WTC11 (cell line): ENCODE measurements at regions not wholly inside any gene's neighbourhood (a gene's known extent, or its start where the extent isn't known, plus 50 kb on each side); places are given as distances from the start of the nearest gene placed in this dataset.

Experiments used
- ATAC-seq: fragments of 200-7000 bp; cut with Tn5 transposase; 2 replicates; pipeline ENCODE4 v1.10.0; 2021; ENCODE audit warnings: mild to moderate bottlenecking, moderate library complexity
- CTCF ChIA-PET: fragments of 300-600 bp; sonication (Branson Sonifier 250); formaldehyde crosslinking; loops from one replicate; lab custom pipeline; 2021; ENCODE audit warnings: antibody characterized with exemption; lab: Charles Lee
- POLR2A ChIA-PET: fragments of 350-600 bp; sonication (Branson Sonifier 250); formaldehyde crosslinking; loops from one replicate; lab custom pipeline; 2021; ENCODE audit warnings: antibody characterized with exemption; lab: Charles Lee
- DNase-seq: peaks from one replicate; pipeline ENCODE4 v3.0.0; 2021; ENCODE audit warnings: low spot score
- H3K27ac Mint-ChIP-seq: 2 replicates; pipeline ENCODE4 v1.8.0; 2021; ENCODE audit warnings: mixed read lengths
- H3K27me3 Mint-ChIP-seq: 2 replicates; pipeline ENCODE4 v1.8.0; 2021; ENCODE audit warnings: low read depth, mild to moderate bottlenecking, moderate library complexity, mixed read lengths
- H3K36me3 Mint-ChIP-seq: 2 replicates; pipeline ENCODE4 v1.8.0; 2021; ENCODE audit warnings: mixed read lengths
- H3K4me1 Mint-ChIP-seq: 2 replicates; pipeline ENCODE4 v1.8.0; 2022; ENCODE audit warnings: mixed read lengths
- H3K4me3 Mint-ChIP-seq: 2 replicates; pipeline ENCODE4 v1.8.0; 2021; ENCODE audit warnings: mild to moderate bottlenecking, moderate library complexity, mixed read lengths
- H3K9me3 Mint-ChIP-seq: 2 replicates; pipeline ENCODE4 v1.8.0; 2021; ENCODE audit warnings: mixed read lengths
- ESRRA ChIP-seq: sonication (generic); formaldehyde crosslinking; IDR thresholded peaks from 2 replicates; pipeline ENCODE4 v1.8.1; 2022; ENCODE audit warnings: mild to moderate bottlenecking, missing genetic modification reagents, borderline replicate concordance
- GABPB1 ChIP-seq: sonication (generic); formaldehyde crosslinking; IDR thresholded peaks from 2 replicates; pipeline ENCODE4 v1.8.1; 2023; ENCODE audit warnings: mild to moderate bottlenecking, missing genetic modification reagents
- JAZF1 ChIP-seq: fragments of 250-450 bp; sonication (Bioruptor Pico); IDR thresholded peaks from 2 replicates; pipeline ENCODE4 v1.9.0; 2021; ENCODE audit warnings: moderate library complexity, mild to moderate bottlenecking, inconsistent platforms
- NFATC4 ChIP-seq: fragments of 250-450 bp; sonication (Bioruptor Pico); IDR thresholded peaks from 2 replicates; pipeline ENCODE4 v1.9.0; 2021; ENCODE audit warnings: mild to moderate bottlenecking
- OVOL2 ChIP-seq: fragments of 250-450 bp; sonication (Bioruptor Pico); IDR thresholded peaks from 2 replicates; pipeline ENCODE4 v1.9.0; 2021; ENCODE audit warnings: mild to moderate bottlenecking, borderline replicate concordance
- RORB ChIP-seq: fragments of 250-450 bp; sonication (Bioruptor Pico); IDR thresholded peaks from 2 replicates; pipeline ENCODE4 v1.9.0; 2021; ENCODE audit warnings: mild to moderate bottlenecking
- TEAD4 ChIP-seq: sonication (generic); formaldehyde crosslinking; IDR thresholded peaks from 2 replicates; pipeline ENCODE4 v1.8.0; 2022; ENCODE audit warnings: mild to moderate bottlenecking, missing genetic modification reagents
- TP53 ChIP-seq: sonication (generic); formaldehyde crosslinking; IDR thresholded peaks from 2 replicates; pipeline ENCODE4 v1.8.1; 2023; ENCODE audit warnings: mild to moderate bottlenecking, missing genetic modification reagents
- ZNF121 ChIP-seq: sonication (generic); formaldehyde crosslinking; IDR thresholded peaks from 2 replicates; pipeline ENCODE4 v1.8.0; 2023; ENCODE audit warnings: missing genetic modification reagents
- ZNF396 ChIP-seq: fragments of 250-450 bp; sonication (Bioruptor Pico); IDR thresholded peaks from 2 replicates; pipeline ENCODE4 v1.8.0; 2021; ENCODE audit warnings: mild to moderate bottlenecking, moderate library complexity, borderline replicate concordance
- ZNF416 ChIP-seq: fragments of 250-450 bp; sonication (Bioruptor Pico); IDR thresholded peaks from 2 replicates; pipeline ENCODE4 v1.9.0; 2021; ENCODE audit warnings: mild to moderate bottlenecking, inconsistent platforms
- TF ChIP-seq, protein P1 (sequence below): fragments of 250-450 bp; sonication (Bioruptor Pico); IDR thresholded peaks from 2 replicates; pipeline ENCODE4 v1.9.0; 2021; ENCODE audit warnings: mild to moderate bottlenecking, borderline replicate concordance
- TF ChIP-seq, protein P2 (sequence below): sonication (generic); formaldehyde crosslinking; IDR thresholded peaks from 2 replicates; pipeline ENCODE4 v1.8.0; 2023; ENCODE audit warnings: missing genetic modification reagents
- TF ChIP-seq, protein P3 (sequence below): sonication (generic); formaldehyde crosslinking; IDR thresholded peaks from 2 replicates; pipeline ENCODE4 v1.8.1; 2023; ENCODE audit warnings: mild to moderate bottlenecking, missing genetic modification reagents
- TF ChIP-seq, protein P4 (sequence below): sonication (generic); formaldehyde crosslinking; IDR thresholded peaks from 2 replicates; pipeline ENCODE4 v1.8.0; 2022; ENCODE audit warnings: missing genetic modification reagents
- TF ChIP-seq, protein P5 (sequence below): sonication (generic); formaldehyde crosslinking; IDR thresholded peaks from 2 replicates; pipeline ENCODE4 v1.8.0; 2023; ENCODE audit warnings: missing genetic modification reagents, mild to moderate bottlenecking, borderline replicate concordance

DNA sequence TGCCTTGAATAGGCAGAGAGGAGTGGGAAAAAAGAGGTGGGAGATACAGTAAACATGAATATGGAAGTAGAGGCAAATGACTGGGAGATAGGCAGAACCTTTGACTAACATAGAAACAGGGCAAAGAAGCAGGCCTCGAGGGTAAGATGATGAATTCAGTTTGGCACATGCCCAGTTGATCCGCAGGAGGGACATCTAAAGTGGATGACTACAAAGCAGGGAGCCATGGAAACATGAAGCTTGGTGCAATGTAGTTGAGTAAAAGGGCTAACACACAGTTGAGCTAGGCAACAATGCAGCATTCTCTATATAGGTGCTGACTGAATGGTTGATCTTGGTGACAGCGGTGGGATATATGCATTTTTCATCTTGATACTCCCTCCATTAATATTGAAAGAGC, 253.8 kb downstream of the DMRT2 start:
- H3K36me3 Mint-ChIP-seq: no peaks in the 10 kb centered on the region
- POLR2A ChIA-PET: no interaction called here
- H3K27ac Mint-ChIP-seq: no peak overlapping the region
- CTCF ChIA-PET: no interaction called here
- no peaks in the 10 kb centered on the region for H3K4me1 Mint-ChIP-seq
- H3K27me3 Mint-ChIP-seq: no peaks in the 10 kb centered on the region
- DNase-seq: no peak
- H3K4me3 Mint-ChIP-seq: no peak overlapping the region
- ATAC-seq: no peak
- H3K9me3 Mint-ChIP-seq: no peaks in the 10 kb centered on the region
- no peak for TF ChIP-seq TEAD4 (CRISPR knock-in tag)
- TF ChIP-seq ESRRA (CRISPR knock-in tag): no peak
- no peak for TF ChIP-seq JAZF1
- TF ChIP-seq ZNF396 (CRISPR knock-in tag): no peak
- no peak for TF ChIP-seq TP53 (CRISPR knock-in tag)
- TF ChIP-seq, protein P1, sequence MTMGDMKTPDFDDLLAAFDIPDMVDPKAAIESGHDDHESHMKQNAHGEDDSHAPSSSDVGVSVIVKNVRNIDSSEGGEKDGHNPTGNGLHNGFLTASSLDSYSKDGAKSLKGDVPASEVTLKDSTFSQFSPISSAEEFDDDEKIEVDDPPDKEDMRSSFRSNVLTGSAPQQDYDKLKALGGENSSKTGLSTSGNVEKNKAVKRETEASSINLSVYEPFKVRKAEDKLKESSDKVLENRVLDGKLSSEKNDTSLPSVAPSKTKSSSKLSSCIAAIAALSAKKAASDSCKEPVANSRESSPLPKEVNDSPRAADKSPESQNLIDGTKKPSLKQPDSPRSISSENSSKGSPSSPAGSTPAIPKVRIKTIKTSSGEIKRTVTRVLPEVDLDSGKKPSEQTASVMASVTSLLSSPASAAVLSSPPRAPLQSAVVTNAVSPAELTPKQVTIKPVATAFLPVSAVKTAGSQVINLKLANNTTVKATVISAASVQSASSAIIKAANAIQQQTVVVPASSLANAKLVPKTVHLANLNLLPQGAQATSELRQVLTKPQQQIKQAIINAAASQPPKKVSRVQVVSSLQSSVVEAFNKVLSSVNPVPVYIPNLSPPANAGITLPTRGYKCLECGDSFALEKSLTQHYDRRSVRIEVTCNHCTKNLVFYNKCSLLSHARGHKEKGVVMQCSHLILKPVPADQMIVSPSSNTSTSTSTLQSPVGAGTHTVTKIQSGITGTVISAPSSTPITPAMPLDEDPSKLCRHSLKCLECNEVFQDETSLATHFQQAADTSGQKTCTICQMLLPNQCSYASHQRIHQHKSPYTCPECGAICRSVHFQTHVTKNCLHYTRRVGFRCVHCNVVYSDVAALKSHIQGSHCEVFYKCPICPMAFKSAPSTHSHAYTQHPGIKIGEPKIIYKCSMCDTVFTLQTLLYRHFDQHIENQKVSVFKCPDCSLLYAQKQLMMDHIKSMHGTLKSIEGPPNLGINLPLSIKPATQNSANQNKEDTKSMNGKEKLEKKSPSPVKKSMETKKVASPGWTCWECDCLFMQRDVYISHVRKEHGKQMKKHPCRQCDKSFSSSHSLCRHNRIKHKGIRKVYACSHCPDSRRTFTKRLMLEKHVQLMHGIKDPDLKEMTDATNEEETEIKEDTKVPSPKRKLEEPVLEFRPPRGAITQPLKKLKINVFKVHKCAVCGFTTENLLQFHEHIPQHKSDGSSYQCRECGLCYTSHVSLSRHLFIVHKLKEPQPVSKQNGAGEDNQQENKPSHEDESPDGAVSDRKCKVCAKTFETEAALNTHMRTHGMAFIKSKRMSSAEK (CRISPR knock-in tag): no peak
- TF ChIP-seq ZNF121: no peak

DNA sequence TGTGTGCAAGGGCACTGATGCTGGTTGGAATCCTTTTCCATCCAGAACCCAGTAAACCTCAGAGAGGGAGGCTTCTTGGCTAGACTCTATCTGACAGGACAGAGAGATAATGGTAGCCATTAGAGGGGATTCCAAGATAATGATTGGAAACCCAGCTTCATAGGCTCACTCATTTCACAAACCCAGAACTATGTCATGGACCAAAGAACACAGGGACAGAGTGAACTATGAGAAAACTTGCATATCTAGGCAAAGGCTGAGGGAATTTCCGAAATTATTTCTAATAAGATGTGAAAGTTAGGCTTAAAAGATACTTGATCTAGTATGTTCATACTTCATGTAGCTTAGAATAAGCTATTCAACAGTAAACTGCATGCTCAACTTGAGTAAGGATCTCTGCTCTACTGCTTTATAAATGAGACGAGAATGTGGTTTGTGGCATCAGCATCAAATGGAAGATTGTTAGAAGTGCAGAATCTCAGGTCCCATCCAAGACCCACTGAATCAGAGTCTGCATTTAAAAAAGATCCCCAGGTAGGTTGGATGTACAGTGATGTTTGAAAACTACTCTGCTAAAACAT, 261.4 kb downstream of the DMRT2 start:
- CTCF ChIA-PET: no interaction called here
- no peak for ATAC-seq

More for the DNA sequence above, 261.4 kb downstream of the DMRT2 start:
- H3K4me1 Mint-ChIP-seq: no peaks in the 10 kb centered on the region
- POLR2A ChIA-PET: no interaction called here
- H3K9me3 Mint-ChIP-seq: peaks cover 8% of the 10 kb centered on the region
- no peak overlapping the region for H3K27ac Mint-ChIP-seq
- no peaks in the 10 kb centered on the region for H3K27me3 Mint-ChIP-seq
- no peaks in the 10 kb centered on the region for H3K36me3 Mint-ChIP-seq
- no peak overlapping the region for H3K4me3 Mint-ChIP-seq
- TF ChIP-seq, protein P2, sequence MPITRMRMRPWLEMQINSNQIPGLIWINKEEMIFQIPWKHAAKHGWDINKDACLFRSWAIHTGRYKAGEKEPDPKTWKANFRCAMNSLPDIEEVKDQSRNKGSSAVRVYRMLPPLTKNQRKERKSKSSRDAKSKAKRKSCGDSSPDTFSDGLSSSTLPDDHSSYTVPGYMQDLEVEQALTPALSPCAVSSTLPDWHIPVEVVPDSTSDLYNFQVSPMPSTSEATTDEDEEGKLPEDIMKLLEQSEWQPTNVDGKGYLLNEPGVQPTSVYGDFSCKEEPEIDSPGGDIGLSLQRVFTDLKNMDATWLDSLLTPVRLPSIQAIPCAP (CRISPR knock-in tag): no peak
- no peak for TF ChIP-seq GABPB1 (CRISPR knock-in tag)
- TF ChIP-seq, protein P3, sequence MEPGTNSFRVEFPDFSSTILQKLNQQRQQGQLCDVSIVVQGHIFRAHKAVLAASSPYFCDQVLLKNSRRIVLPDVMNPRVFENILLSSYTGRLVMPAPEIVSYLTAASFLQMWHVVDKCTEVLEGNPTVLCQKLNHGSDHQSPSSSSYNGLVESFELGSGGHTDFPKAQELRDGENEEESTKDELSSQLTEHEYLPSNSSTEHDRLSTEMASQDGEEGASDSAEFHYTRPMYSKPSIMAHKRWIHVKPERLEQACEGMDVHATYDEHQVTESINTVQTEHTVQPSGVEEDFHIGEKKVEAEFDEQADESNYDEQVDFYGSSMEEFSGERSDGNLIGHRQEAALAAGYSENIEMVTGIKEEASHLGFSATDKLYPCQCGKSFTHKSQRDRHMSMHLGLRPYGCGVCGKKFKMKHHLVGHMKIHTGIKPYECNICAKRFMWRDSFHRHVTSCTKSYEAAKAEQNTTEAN (CRISPR knock-in tag): no peak
- no peak for TF ChIP-seq TEAD4 (CRISPR knock-in tag)
- no peak for TF ChIP-seq OVOL2 (CRISPR knock-in tag)
- no peak for TF ChIP-seq RORB (CRISPR knock-in tag)
- TF ChIP-seq, protein P4, sequence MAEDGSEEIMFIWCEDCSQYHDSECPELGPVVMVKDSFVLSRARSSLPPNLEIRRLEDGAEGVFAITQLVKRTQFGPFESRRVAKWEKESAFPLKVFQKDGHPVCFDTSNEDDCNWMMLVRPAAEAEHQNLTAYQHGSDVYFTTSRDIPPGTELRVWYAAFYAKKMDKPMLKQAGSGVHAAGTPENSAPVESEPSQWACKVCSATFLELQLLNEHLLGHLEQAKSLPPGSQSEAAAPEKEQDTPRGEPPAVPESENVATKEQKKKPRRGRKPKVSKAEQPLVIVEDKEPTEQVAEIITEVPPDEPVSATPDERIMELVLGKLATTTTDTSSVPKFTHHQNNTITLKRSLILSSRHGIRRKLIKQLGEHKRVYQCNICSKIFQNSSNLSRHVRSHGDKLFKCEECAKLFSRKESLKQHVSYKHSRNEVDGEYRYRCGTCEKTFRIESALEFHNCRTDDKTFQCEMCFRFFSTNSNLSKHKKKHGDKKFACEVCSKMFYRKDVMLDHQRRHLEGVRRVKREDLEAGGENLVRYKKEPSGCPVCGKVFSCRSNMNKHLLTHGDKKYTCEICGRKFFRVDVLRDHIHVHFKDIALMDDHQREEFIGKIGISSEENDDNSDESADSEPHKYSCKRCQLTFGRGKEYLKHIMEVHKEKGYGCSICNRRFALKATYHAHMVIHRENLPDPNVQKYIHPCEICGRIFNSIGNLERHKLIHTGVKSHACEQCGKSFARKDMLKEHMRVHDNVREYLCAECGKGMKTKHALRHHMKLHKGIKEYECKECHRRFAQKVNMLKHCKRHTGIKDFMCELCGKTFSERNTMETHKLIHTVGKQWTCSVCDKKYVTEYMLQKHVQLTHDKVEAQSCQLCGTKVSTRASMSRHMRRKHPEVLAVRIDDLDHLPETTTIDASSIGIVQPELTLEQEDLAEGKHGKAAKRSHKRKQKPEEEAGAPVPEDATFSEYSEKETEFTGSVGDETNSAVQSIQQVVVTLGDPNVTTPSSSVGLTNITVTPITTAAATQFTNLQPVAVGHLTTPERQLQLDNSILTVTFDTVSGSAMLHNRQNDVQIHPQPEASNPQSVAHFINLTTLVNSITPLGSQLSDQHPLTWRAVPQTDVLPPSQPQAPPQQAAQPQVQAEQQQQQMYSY (CRISPR knock-in tag): no peak
- TF ChIP-seq NFATC4 (CRISPR knock-in tag): no peak
- no peak for TF ChIP-seq ZNF416
- TF ChIP-seq, protein P5, sequence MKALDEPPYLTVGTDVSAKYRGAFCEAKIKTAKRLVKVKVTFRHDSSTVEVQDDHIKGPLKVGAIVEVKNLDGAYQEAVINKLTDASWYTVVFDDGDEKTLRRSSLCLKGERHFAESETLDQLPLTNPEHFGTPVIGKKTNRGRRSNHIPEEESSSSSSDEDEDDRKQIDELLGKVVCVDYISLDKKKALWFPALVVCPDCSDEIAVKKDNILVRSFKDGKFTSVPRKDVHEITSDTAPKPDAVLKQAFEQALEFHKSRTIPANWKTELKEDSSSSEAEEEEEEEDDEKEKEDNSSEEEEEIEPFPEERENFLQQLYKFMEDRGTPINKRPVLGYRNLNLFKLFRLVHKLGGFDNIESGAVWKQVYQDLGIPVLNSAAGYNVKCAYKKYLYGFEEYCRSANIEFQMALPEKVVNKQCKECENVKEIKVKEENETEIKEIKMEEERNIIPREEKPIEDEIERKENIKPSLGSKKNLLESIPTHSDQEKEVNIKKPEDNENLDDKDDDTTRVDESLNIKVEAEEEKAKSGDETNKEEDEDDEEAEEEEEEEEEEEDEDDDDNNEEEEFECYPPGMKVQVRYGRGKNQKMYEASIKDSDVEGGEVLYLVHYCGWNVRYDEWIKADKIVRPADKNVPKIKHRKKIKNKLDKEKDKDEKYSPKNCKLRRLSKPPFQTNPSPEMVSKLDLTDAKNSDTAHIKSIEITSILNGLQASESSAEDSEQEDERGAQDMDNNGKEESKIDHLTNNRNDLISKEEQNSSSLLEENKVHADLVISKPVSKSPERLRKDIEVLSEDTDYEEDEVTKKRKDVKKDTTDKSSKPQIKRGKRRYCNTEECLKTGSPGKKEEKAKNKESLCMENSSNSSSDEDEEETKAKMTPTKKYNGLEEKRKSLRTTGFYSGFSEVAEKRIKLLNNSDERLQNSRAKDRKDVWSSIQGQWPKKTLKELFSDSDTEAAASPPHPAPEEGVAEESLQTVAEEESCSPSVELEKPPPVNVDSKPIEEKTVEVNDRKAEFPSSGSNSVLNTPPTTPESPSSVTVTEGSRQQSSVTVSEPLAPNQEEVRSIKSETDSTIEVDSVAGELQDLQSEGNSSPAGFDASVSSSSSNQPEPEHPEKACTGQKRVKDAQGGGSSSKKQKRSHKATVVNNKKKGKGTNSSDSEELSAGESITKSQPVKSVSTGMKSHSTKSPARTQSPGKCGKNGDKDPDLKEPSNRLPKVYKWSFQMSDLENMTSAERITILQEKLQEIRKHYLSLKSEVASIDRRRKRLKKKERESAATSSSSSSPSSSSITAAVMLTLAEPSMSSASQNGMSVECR: no peak
- DNase-seq: no peak
